ENCODE measurements at regions not wholly inside any gene's neighbourhood (a gene's known extent, or its start where the extent isn't known, plus 50 kb on each side); places are given as distances from the start of the nearest gene placed in this dataset.

GRCh38 chr2:9100080-9100876 lies 96.8 kb upstream of the MBOAT2 start:
- CTCF ChIA-PET: no interaction called here
- H3K4me3 Mint-ChIP-seq (ENCODE audit: low read depth, unreplicated experiment): no peak overlapping the region
- H3K4me1 Mint-ChIP-seq (ENCODE audit: low read depth, unreplicated experiment): peaks cover 18% of the 10 kb centered on the region
- peaks cover 6% of the 10 kb centered on the region for H3K36me3 Mint-ChIP-seq (ENCODE audit: insufficient read depth, unreplicated experiment)
- no TSS peak for BruUV-seq (replicated peaks)
- no peak overlapping the region for H3K27ac Mint-ChIP-seq (ENCODE audit: unreplicated experiment)
- intact Hi-C loops (cut with micrococcal nuclease; ENCODE audit: unreplicated experiment): no loop called here
- DNase-seq: no peak
- no peaks in the 10 kb centered on the region for H3K27me3 Mint-ChIP-seq (ENCODE audit: unreplicated experiment)
- no peak for TF ChIP-seq CTCF (IDR thresholded peaks at IDR 0.05; ENCODE audit: unreplicated experiment)
- no peaks in the 10 kb centered on the region for H3K9me3 Mint-ChIP-seq (ENCODE audit: low read depth, unreplicated experiment)

- intact Hi-C loops (cut with micrococcal nuclease; ENCODE audit: unreplicated experiment): no loop called here
- no TSS peak for BruUV-seq (replicated peaks)
- H3K27ac Mint-ChIP-seq (ENCODE audit: unreplicated experiment): no peak overlapping the region
- peaks cover 6% of the 10 kb centered on the region for H3K36me3 Mint-ChIP-seq (ENCODE audit: insufficient read depth, unreplicated experiment)
- H3K27me3 Mint-ChIP-seq (ENCODE audit: unreplicated experiment): peaks cover 2% of the 10 kb centered on the region
- H3K4me1 Mint-ChIP-seq (ENCODE audit: low read depth, unreplicated experiment): peaks cover 18% of the 10 kb centered on the region
- no peak for DNase-seq
- CTCF ChIA-PET: no interaction called here
- H3K4me3 Mint-ChIP-seq (ENCODE audit: low read depth, unreplicated experiment): no peak overlapping the region
- no peaks in the 10 kb centered on the region for H3K9me3 Mint-ChIP-seq (ENCODE audit: low read depth, unreplicated experiment)
- TF ChIP-seq CTCF (IDR thresholded peaks at IDR 0.05; ENCODE audit: unreplicated experiment): no peak
Observed at GRCh38 chr2:9099341-9099751, 95.9 kb upstream of the MBOAT2 start.

GRCh38 chr2:9097892-9098291 lies 94.4 kb upstream of the MBOAT2 start:
- intact Hi-C loops (cut with micrococcal nuclease; ENCODE audit: unreplicated experiment): no loop called here
- H3K9me3 Mint-ChIP-seq (ENCODE audit: low read depth, unreplicated experiment): no peaks in the 10 kb centered on the region
- no peak for DNase-seq
- no TSS peak for BruUV-seq (replicated peaks)
- H3K36me3 Mint-ChIP-seq (ENCODE audit: insufficient read depth, unreplicated experiment): peaks cover 3% of the 10 kb centered on the region
- no peak overlapping the region for H3K27ac Mint-ChIP-seq (ENCODE audit: unreplicated experiment)
- H3K27me3 Mint-ChIP-seq (ENCODE audit: unreplicated experiment): peaks cover 15% of the 10 kb centered on the region
- no peak for TF ChIP-seq CTCF (IDR thresholded peaks at IDR 0.05; ENCODE audit: unreplicated experiment)
- no peak overlapping the region for H3K4me3 Mint-ChIP-seq (ENCODE audit: low read depth, unreplicated experiment)
- peaks cover 14% of the 10 kb centered on the region for H3K4me1 Mint-ChIP-seq (ENCODE audit: low read depth, unreplicated experiment)
- CTCF ChIA-PET: no interaction called here

- BruUV-seq (replicated peaks): no TSS peak
Observed at GRCh38 chr2:9097239-9097638, 93.8 kb upstream of the MBOAT2 start.

More at GRCh38 chr2:9097239-9097638, 93.8 kb upstream of the MBOAT2 start:
- DNase-seq: no peak
- Mint-ChIP-seq H3K27ac (ENCODE audit: unreplicated experiment) (no peak overlapping the region), H3K9me3 (ENCODE audit: low read depth, unreplicated experiment) (no peaks in the 10 kb centered on the region), H3K4me1 (ENCODE audit: low read depth, unreplicated experiment) (peaks cover 9% of the 10 kb centered on the region), H3K27me3 (ENCODE audit: unreplicated experiment) (peaks cover 15% of the 10 kb centered on the region), H3K4me3 (ENCODE audit: low read depth, unreplicated experiment) (no peak overlapping the region), H3K36me3 (ENCODE audit: insufficient read depth, unreplicated experiment) (no peaks in the 10 kb centered on the region)
- intact Hi-C loops (cut with micrococcal nuclease; ENCODE audit: unreplicated experiment): no loop called here
- no peak for TF ChIP-seq CTCF (IDR thresholded peaks at IDR 0.05; ENCODE audit: unreplicated experiment)
- CTCF ChIA-PET: no interaction called here

Measured in Calu3 (cell line).